ENCODE measurements at regions not wholly inside any gene's neighbourhood (a gene's known extent, or its start where the extent isn't known, plus 50 kb on each side); places are given as distances from the start of the nearest gene placed in this dataset.

- no peak for TF ChIP-seq GATA3 (IDR thresholded peaks at IDR 0.05; ENCODE audit: low read depth, low read length)
- no peak for TF ChIP-seq GATA2 (IDR thresholded peaks at IDR 0.05; ENCODE audit: low read depth, low read length)
Observed at GRCh38 chr16:59658572-59658971, 924.5 kb upstream of the GOT2 start.

GRCh38 chr16:59655031-59655430 lies 920.9 kb upstream of the GOT2 start:
- TF ChIP-seq GATA3 (IDR thresholded peaks at IDR 0.05; ENCODE audit: low read depth, low read length) = no peak

- TF ChIP-seq GATA2 (IDR thresholded peaks at IDR 0.05; ENCODE audit: low read depth, low read length) = no peak
- no peak for TF ChIP-seq GATA3 (IDR thresholded peaks at IDR 0.05; ENCODE audit: low read depth, low read length)
Observed at GRCh38 chr16:59654455-59654854, 920.3 kb upstream of the GOT2 start.

GRCh38 chr16:59651662-59652061 lies 917.5 kb upstream of the GOT2 start:
- TF ChIP-seq GATA3 (IDR thresholded peaks at IDR 0.05; ENCODE audit: low read depth, low read length) (no peak), GATA2 (IDR thresholded peaks at IDR 0.05; ENCODE audit: low read depth, low read length) (no peak)

GRCh38 chr16:59645194-59645593 lies 911.1 kb upstream of the GOT2 start:
- no peak for TF ChIP-seq GATA2 (IDR thresholded peaks at IDR 0.05; ENCODE audit: low read depth, low read length)
- TF ChIP-seq GATA3 (IDR thresholded peaks at IDR 0.05; ENCODE audit: low read depth, low read length) = no peak

GRCh38 chr16:59635674-59636073 lies 901.6 kb upstream of the GOT2 start:
- no peak for TF ChIP-seq GATA2 (IDR thresholded peaks at IDR 0.05; ENCODE audit: low read depth, low read length)
- no peak for TF ChIP-seq GATA3 (IDR thresholded peaks at IDR 0.05; ENCODE audit: low read depth, low read length)

GRCh38 chr16:59634951-59635350 lies 900.8 kb upstream of the GOT2 start:
- TF ChIP-seq GATA3 (IDR thresholded peaks at IDR 0.05; ENCODE audit: low read depth, low read length) (no peak), GATA2 (IDR thresholded peaks at IDR 0.05; ENCODE audit: low read depth, low read length) (no peak)

GRCh38 chr16:59634004-59634579 lies 900.0 kb upstream of the GOT2 start:
- TF ChIP-seq GATA2 (IDR thresholded peaks at IDR 0.05; ENCODE audit: low read depth, low read length) = no peak

- TF ChIP-seq GATA3 (IDR thresholded peaks at IDR 0.05; ENCODE audit: low read depth, low read length) = no peak
- TF ChIP-seq GATA2 (IDR thresholded peaks at IDR 0.05; ENCODE audit: low read depth, low read length) = no peak
Observed at GRCh38 chr16:59632276-59632855, 898.2 kb upstream of the GOT2 start.

- no peak for TF ChIP-seq GATA3 (IDR thresholded peaks at IDR 0.05; ENCODE audit: low read depth, low read length)
- no peak for TF ChIP-seq GATA2 (IDR thresholded peaks at IDR 0.05; ENCODE audit: low read depth, low read length)
Observed at GRCh38 chr16:59614466-59615240, 880.5 kb upstream of the GOT2 start.

GRCh38 chr16:59612094-59612493 lies 878.0 kb upstream of the GOT2 start:
- TF ChIP-seq GATA3 (IDR thresholded peaks at IDR 0.05; ENCODE audit: low read depth, low read length) = no peak
- no peak for TF ChIP-seq GATA2 (IDR thresholded peaks at IDR 0.05; ENCODE audit: low read depth, low read length)

GRCh38 chr16:59611556-59611955 lies 877.4 kb upstream of the GOT2 start:
- TF ChIP-seq GATA3 (IDR thresholded peaks at IDR 0.05; ENCODE audit: low read depth, low read length) (no peak), GATA2 (IDR thresholded peaks at IDR 0.05; ENCODE audit: low read depth, low read length) (no peak)

GRCh38 chr16:59605706-59606105 lies 871.6 kb upstream of the GOT2 start:
- TF ChIP-seq GATA2 (IDR thresholded peaks at IDR 0.05; ENCODE audit: low read depth, low read length) (no peak), GATA3 (IDR thresholded peaks at IDR 0.05; ENCODE audit: low read depth, low read length) (no peak)

- TF ChIP-seq GATA2 (IDR thresholded peaks at IDR 0.05; ENCODE audit: low read depth, low read length) (no peak), GATA3 (IDR thresholded peaks at IDR 0.05; ENCODE audit: low read depth, low read length) (no peak)
Observed at GRCh38 chr16:59604354-59604753, 870.2 kb upstream of the GOT2 start.

GRCh38 chr16:59601452-59601851 lies 867.3 kb upstream of the GOT2 start:
- TF ChIP-seq GATA2 (IDR thresholded peaks at IDR 0.05; ENCODE audit: low read depth, low read length) (no peak), GATA3 (IDR thresholded peaks at IDR 0.05; ENCODE audit: low read depth, low read length) (no peak)

Measured in SH-SY5Y (cell line).